Activated CD4-positive, alpha-beta T cell treated with anti-CD3 and anti-CD28 coated beads, Interleukin-2, amount 10 ng/mL, durations not matched to agents 7 days and 5 days (primary cell): ENCODE measurements at regions not wholly inside any gene's neighbourhood (a gene's known extent, or its start where the extent isn't known, plus 50 kb on each side); places are given as distances from the start of the nearest gene placed in this dataset.

Experiments used
- CTCF ChIA-PET: fragments of 350-600 bp; sonication (Branson Sonifier 250); formaldehyde crosslinking; loops from one replicate; lab custom pipeline; 2021; ENCODE audit warnings: antibody characterized with exemption; lab: Charles Lee
- POLR2A ChIA-PET: fragments of 350-600 bp; sonication (Branson Sonifier 250); formaldehyde crosslinking; loops from one replicate; lab custom pipeline; 2021; ENCODE audit warnings: antibody characterized with exemption; lab: Charles Lee
- DNase-seq: peaks from one replicate; pipeline ENCODE4 v3.0.0-alpha.2; 2020
- H3K27ac Mint-ChIP-seq: one replicate; pipeline ENCODE4 v1.8.0; 2021; ENCODE audit warnings: mild to moderate bottlenecking, moderate library complexity, mixed read lengths
- H3K27me3 Mint-ChIP-seq: one replicate; pipeline ENCODE4 v1.8.0; 2021; ENCODE audit warnings: mixed read lengths
- H3K36me3 Mint-ChIP-seq: one replicate; pipeline ENCODE4 v1.8.0; 2021; ENCODE audit warnings: low read depth, mixed read lengths
- H3K4me1 Mint-ChIP-seq: one replicate; pipeline ENCODE4 v1.8.0; 2021; ENCODE audit warnings: mixed read lengths
- H3K4me3 Mint-ChIP-seq: one replicate; pipeline ENCODE4 v1.8.0; 2021; ENCODE audit warnings: mild to moderate bottlenecking, moderate library complexity, mixed read lengths
- H3K9me3 Mint-ChIP-seq: one replicate; pipeline ENCODE4 v1.8.0; 2021; ENCODE audit warnings: mixed read lengths

- DNase-seq = no peak
- POLR2A ChIA-PET = no interaction called here
- H3K4me1 Mint-ChIP-seq = no peaks in the 10 kb centered on the region
- CTCF ChIA-PET = no interaction called here
- no peak overlapping the region for H3K27ac Mint-ChIP-seq
- no peaks in the 10 kb centered on the region for H3K36me3 Mint-ChIP-seq
- no peaks in the 10 kb centered on the region for H3K27me3 Mint-ChIP-seq
- H3K9me3 Mint-ChIP-seq = no peaks in the 10 kb centered on the region
- no peak overlapping the region for H3K4me3 Mint-ChIP-seq
Observed at GRCh38 chr5:136729901-136730355, 364.6 kb upstream of the TRPC7 start.

- no peak overlapping the region for H3K4me3 Mint-ChIP-seq
- no peaks in the 10 kb centered on the region for H3K4me1 Mint-ChIP-seq
- no peak overlapping the region for H3K27ac Mint-ChIP-seq
- DNase-seq = no peak
- H3K36me3 Mint-ChIP-seq = no peaks in the 10 kb centered on the region
- H3K27me3 Mint-ChIP-seq = no peaks in the 10 kb centered on the region
- CTCF ChIA-PET = no interaction called here
- H3K9me3 Mint-ChIP-seq = no peaks in the 10 kb centered on the region
- POLR2A ChIA-PET = no interaction called here
Observed at GRCh38 chr5:136726506-136726905, 361.2 kb upstream of the TRPC7 start.

DNA sequence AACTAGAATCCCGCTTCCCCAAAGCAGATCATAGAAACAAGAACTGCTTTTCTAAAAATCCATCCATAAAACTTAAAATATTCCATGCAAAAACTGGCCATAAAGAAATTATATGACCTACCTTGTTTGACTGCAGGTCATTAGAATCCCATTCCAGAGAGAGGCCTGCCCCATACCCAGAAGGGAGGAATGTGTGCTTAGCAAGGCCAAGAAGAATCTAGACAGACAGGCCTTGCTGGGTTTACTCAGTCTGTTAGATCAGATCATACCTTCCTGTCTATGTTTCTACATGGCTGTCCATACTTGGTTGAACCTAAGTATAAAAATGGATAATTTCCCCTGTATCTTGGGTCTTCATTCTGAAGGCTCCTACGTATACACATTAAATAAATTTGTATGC is 358.8 kb upstream of the TRPC7 start:
- Mint-ChIP-seq H3K4me3 (no peak overlapping the region), H3K9me3 (no peaks in the 10 kb centered on the region), H3K27me3 (no peaks in the 10 kb centered on the region), H3K27ac (no peak overlapping the region), H3K36me3 (no peaks in the 10 kb centered on the region), H3K4me1 (no peaks in the 10 kb centered on the region)
- no peak for DNase-seq
- ChIA-PET CTCF (no interaction called here), POLR2A (no interaction called here)

DNA sequence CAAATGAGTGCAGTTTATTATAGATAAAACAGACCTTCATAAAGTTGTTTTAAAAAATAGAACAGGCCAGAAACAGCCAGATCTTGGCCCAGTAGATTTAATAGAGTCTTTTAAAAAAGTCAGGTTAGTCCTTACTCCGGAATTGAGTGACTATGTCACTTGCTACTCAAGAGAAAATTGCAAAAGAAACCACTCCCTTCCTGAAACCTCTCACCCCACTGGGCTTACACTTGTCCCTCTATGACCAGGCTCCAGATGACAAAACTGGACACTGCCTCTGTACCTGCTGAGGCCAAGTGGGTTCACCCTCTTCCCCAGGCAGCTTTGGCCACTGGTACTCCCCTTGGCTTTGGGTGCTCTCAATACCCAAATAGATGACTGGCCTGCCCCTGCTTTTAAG is 357.2 kb upstream of the TRPC7 start:
- DNase-seq = no peak
- POLR2A ChIA-PET = no interaction called here
- Mint-ChIP-seq H3K27me3 (no peaks in the 10 kb centered on the region), H3K36me3 (no peaks in the 10 kb centered on the region), H3K27ac (no peak overlapping the region), H3K4me3 (no peak overlapping the region), H3K4me1 (no peaks in the 10 kb centered on the region), H3K9me3 (no peaks in the 10 kb centered on the region)
- CTCF ChIA-PET = no interaction called here

DNA sequence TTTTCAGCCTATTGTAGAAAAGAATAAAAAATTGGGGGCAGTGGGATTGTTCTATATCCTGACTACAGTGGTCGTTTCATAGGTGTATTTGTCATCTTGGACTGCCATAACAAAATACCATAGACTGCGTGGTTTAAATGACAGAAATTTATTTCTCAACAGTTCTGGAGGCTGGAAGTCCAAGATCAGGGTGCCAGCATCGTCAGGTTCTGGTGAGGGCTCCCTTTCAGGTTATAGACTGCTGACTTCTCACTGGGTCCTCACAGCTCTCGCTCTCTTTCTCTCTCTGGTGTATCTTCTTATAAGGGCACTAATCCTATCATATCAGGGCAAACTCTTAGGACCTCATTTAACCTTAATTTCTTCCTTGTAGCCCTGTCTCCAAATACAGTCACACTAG is 356.7 kb upstream of the TRPC7 start:
- no peaks in the 10 kb centered on the region for H3K27me3 Mint-ChIP-seq
- ChIA-PET POLR2A (no interaction called here), CTCF (no interaction called here)

DNA sequence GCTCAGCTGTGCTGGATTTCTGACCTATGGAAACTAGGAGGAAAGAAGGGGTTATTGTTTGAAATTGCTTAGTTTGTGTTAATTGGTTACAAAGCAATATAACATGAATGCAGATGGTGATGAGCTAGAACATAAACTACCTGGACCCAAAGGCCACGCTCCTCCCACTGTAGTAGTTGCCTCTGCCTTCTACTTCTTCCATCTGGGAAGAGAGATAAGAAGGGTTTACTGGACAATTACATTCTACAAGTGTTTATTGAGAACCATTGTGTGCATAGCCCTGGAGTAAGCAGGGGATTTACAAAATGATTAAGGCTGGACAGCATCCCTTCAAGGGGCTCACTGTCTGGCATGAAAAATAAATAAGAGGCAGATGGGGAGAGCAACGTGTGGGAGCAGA is 355.3 kb upstream of the TRPC7 start:
- Mint-ChIP-seq H3K4me1 (no peaks in the 10 kb centered on the region), H3K4me3 (no peak overlapping the region), H3K27ac (no peak overlapping the region), H3K36me3 (no peaks in the 10 kb centered on the region), H3K9me3 (no peaks in the 10 kb centered on the region), H3K27me3 (no peaks in the 10 kb centered on the region)
- CTCF ChIA-PET = interaction anchor here (1.3 kb wide), 1 partner anchor 31 kb away, joined by 3 read pairs; no protein-coding TSS in a partner anchor
- POLR2A ChIA-PET = no interaction called here
- DNase-seq = no peak

More for the DNA sequence above, 356.7 kb upstream of the TRPC7 start:
- H3K4me1 Mint-ChIP-seq = no peaks in the 10 kb centered on the region
- no peak overlapping the region for H3K27ac Mint-ChIP-seq
- H3K9me3 Mint-ChIP-seq = no peaks in the 10 kb centered on the region
- no peaks in the 10 kb centered on the region for H3K36me3 Mint-ChIP-seq
- no peak for DNase-seq
- H3K4me3 Mint-ChIP-seq = no peak overlapping the region

- POLR2A ChIA-PET = no interaction called here
- DNase-seq = no peak
- H3K4me3 Mint-ChIP-seq = no peak overlapping the region
- no peaks in the 10 kb centered on the region for H3K36me3 Mint-ChIP-seq
- no peaks in the 10 kb centered on the region for H3K27me3 Mint-ChIP-seq
- H3K9me3 Mint-ChIP-seq = no peaks in the 10 kb centered on the region
- no peak overlapping the region for H3K27ac Mint-ChIP-seq
- CTCF ChIA-PET = no interaction called here
- no peaks in the 10 kb centered on the region for H3K4me1 Mint-ChIP-seq
Observed at GRCh38 chr5:136717917-136718316, 352.6 kb upstream of the TRPC7 start.

- CTCF ChIA-PET = interaction anchor here (0.6 kb wide), 1 partner anchor 17 kb away, joined by 3 read pairs; no protein-coding TSS in a partner anchor
- no peaks in the 10 kb centered on the region for H3K27me3 Mint-ChIP-seq
- no peak overlapping the region for H3K27ac Mint-ChIP-seq
- H3K9me3 Mint-ChIP-seq = no peaks in the 10 kb centered on the region
- H3K4me3 Mint-ChIP-seq = no peak overlapping the region
- no peak for DNase-seq
- no peaks in the 10 kb centered on the region for H3K4me1 Mint-ChIP-seq
- H3K36me3 Mint-ChIP-seq = no peaks in the 10 kb centered on the region
- POLR2A ChIA-PET = no interaction called here
Observed at GRCh38 chr5:136714286-136714685, 348.9 kb upstream of the TRPC7 start.

DNA sequence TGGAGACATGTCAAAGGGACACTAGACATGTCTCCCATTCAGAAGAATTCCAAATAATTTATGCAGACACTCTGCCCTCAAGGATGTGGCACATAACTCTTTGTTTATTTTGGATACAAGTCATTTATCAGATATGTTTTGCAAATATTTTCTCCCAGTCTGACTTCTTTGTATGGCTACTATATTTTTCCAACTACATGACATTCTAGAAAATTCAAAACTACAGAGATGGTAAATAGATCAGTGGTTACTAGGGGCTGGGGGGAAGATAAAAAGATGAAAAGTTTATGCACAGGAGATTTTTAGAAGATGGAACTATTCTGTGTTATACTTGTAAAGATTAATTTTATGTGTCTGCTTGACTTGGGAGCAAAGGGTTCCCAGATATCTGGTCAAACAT is 347.3 kb upstream of the TRPC7 start:
- Mint-ChIP-seq H3K4me3 (no peak overlapping the region), H3K27ac (no peak overlapping the region), H3K4me1 (no peaks in the 10 kb centered on the region), H3K9me3 (no peaks in the 10 kb centered on the region), H3K27me3 (no peaks in the 10 kb centered on the region), H3K36me3 (no peaks in the 10 kb centered on the region)
- POLR2A ChIA-PET = no interaction called here
- no peak for DNase-seq
- CTCF ChIA-PET = no interaction called here

GRCh38 chr5:136710834-136711233 is 345.5 kb upstream of the TRPC7 start:
- Mint-ChIP-seq H3K27me3 (no peaks in the 10 kb centered on the region), H3K36me3 (no peaks in the 10 kb centered on the region), H3K4me3 (no peak overlapping the region), H3K4me1 (no peaks in the 10 kb centered on the region), H3K9me3 (no peaks in the 10 kb centered on the region), H3K27ac (no peak overlapping the region)
- no peak for DNase-seq
- POLR2A ChIA-PET = no interaction called here
- CTCF ChIA-PET = interaction anchor here (0.6 to 1.2 kb wide), 2 partner anchors 26 to 565 kb away, joined by 3 read pairs; no protein-coding TSS in a partner anchor

- no peaks in the 10 kb centered on the region for H3K36me3 Mint-ChIP-seq
- no peak for DNase-seq
- POLR2A ChIA-PET = no interaction called here
- no peak overlapping the region for H3K4me3 Mint-ChIP-seq
- H3K27me3 Mint-ChIP-seq = no peaks in the 10 kb centered on the region
- no peaks in the 10 kb centered on the region for H3K4me1 Mint-ChIP-seq
- CTCF ChIA-PET = no interaction called here
- H3K27ac Mint-ChIP-seq = no peak overlapping the region
- no peaks in the 10 kb centered on the region for H3K9me3 Mint-ChIP-seq
Observed at GRCh38 chr5:136703706-136704105, 338.4 kb upstream of the TRPC7 start.

DNA sequence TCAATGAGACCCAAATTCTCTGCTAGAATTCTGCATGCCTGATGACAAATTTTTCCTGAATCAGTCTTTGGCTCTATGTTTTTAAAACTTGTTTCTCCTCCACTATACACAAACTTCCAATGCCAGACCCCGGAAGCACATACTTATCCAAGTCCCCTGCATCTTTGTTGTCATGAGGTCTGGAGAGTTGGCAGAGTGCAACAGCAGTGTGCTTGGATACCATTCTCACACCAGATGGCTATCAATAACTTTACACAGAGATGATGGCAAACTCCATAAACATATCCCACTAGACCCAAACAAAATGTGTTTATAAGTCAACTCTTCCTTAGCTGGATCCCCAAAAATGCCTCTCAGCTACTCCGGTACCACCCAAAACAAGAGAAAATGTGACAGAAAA is 337.7 kb upstream of the TRPC7 start:
- Mint-ChIP-seq H3K27me3 (no peaks in the 10 kb centered on the region), H3K9me3 (no peaks in the 10 kb centered on the region), H3K36me3 (no peaks in the 10 kb centered on the region), H3K27ac (no peak overlapping the region), H3K4me3 (no peak overlapping the region), H3K4me1 (no peaks in the 10 kb centered on the region)
- CTCF ChIA-PET = no interaction called here
- POLR2A ChIA-PET = no interaction called here
- no peak for DNase-seq

DNA sequence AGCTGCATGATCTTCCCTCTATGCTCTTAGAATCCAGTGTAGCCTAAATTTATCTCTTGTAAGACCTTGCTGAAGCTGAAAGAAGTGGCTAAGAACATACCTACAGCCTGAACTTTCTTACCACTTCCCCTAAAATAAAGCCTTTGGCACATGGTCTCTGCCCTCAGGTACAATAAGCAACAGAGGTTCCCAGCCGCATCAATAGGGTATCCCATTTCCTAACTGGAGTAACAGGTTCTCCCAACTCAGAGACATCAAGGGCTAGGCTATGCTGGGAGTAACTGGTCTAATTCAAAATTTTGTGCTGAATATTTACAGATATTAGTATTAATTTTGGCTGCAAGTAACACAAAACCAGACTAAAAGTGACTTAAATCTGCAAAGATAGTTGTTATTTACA is 335.8 kb upstream of the TRPC7 start:
- CTCF ChIA-PET = no interaction called here
- Mint-ChIP-seq H3K9me3 (no peaks in the 10 kb centered on the region), H3K4me3 (no peak overlapping the region), H3K27me3 (no peaks in the 10 kb centered on the region), H3K27ac (no peak overlapping the region), H3K36me3 (no peaks in the 10 kb centered on the region), H3K4me1 (no peaks in the 10 kb centered on the region)
- POLR2A ChIA-PET = no interaction called here
- no peak for DNase-seq

DNA sequence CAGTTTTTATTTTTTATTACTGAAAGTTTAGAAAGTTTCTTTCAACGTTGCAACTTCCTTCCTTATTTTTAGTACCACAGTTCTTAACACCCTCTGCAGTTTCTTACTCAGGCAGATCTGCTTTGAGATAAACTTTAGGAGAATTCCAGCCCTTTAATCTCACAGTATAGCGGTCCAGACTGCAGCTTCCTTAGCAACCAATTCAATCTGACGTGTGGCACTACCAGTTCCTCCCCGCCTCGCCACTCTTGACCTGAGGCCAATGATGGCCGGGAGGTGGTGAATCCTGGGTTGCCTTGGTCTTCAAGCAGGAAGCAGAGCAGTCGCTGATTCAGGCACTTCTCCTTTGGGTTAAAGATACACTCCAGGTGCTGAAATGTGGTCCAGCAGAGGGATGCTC is 334.3 kb upstream of the TRPC7 start:
- Mint-ChIP-seq H3K4me3 (no peak overlapping the region), H3K9me3 (no peaks in the 10 kb centered on the region), H3K27me3 (no peaks in the 10 kb centered on the region), H3K4me1 (no peaks in the 10 kb centered on the region), H3K36me3 (no peaks in the 10 kb centered on the region), H3K27ac (no peak overlapping the region)
- POLR2A ChIA-PET = no interaction called here
- CTCF ChIA-PET = no interaction called here
- no peak for DNase-seq
